Activated CD4-positive, alpha-beta T cell treated with anti-CD3 and anti-CD28 coated beads for 36 hours (primary cell): ENCODE measurements at regions not wholly inside any gene's neighbourhood (a gene's known extent, or its start where the extent isn't known, plus 50 kb on each side); places are given as distances from the start of the nearest gene placed in this dataset.
"Not testable (repeated sequence)": the region's sequence is repeated elsewhere in the genome, so short reads cannot be mapped to it uniquely, and the experiment has no call there.

ENCODE experiments used
- ATAC-seq: fragments of 200-7000 bp; cut with Tn5 transposase; one replicate; pipeline ENCODE4 v1.10.0; 2021; ENCODE audit warnings: mild to moderate bottlenecking, moderate library complexity
- CTCF ChIA-PET: fragments of 350-600 bp; sonication (Branson Sonifier 250); formaldehyde crosslinking; loops from one replicate; lab custom pipeline; 2021; ENCODE audit warnings: antibody characterized with exemption; lab: Charles Lee
- POLR2A ChIA-PET: fragments of 350-600 bp; sonication (Branson Sonifier 250); formaldehyde crosslinking; loops from one replicate; lab custom pipeline; 2021; ENCODE audit warnings: antibody characterized with exemption, inconsistent platforms; lab: Charles Lee
- DNase-seq: peaks from one replicate; pipeline ENCODE4 v3.0.0-alpha.2; 2020
- H3K27ac Mint-ChIP-seq: one replicate; pipeline ENCODE4 v1.8.0; 2021; ENCODE audit warnings: mixed read lengths
- H3K27me3 Mint-ChIP-seq: one replicate; pipeline ENCODE4 v1.8.0; 2021; ENCODE audit warnings: mixed read lengths
- H3K36me3 Mint-ChIP-seq: one replicate; pipeline ENCODE4 v1.8.0; 2021; ENCODE audit warnings: low read depth, mixed read lengths
- H3K4me1 Mint-ChIP-seq: one replicate; pipeline ENCODE4 v1.8.0; 2021; ENCODE audit warnings: mixed read lengths
- H3K4me3 Mint-ChIP-seq: one replicate; pipeline ENCODE4 v1.8.0; 2021; ENCODE audit warnings: mild to moderate bottlenecking, moderate library complexity, mixed read lengths
- H3K9me3 Mint-ChIP-seq: one replicate; pipeline ENCODE4 v1.8.0; 2021; ENCODE audit warnings: low read depth, mixed read lengths
- intact Hi-C, 2 experiments: fragments of 100-400 bp; cut with DNase I in 1 of 2; cut with micrococcal nuclease in 1 of 2; formaldehyde crosslinking; loops; one replicate each; pipeline versions ENCODE4 v1.14.2 to v1.15.1; 2022 to 2024; cut with DNase I, micrococcal nuclease

GRCh38 chr12:28750946-28751685 lies 398.0 kb upstream of the FAR2 start:
- Mint-ChIP-seq H3K4me3 (no peak overlapping the region), H3K27ac (no peak overlapping the region), H3K27me3 (no peaks in the 10 kb centered on the region), H3K9me3 (peaks cover 2% of the 10 kb centered on the region), H3K36me3 (no peaks in the 10 kb centered on the region), H3K4me1 (no peaks in the 10 kb centered on the region)
- ChIA-PET POLR2A (no interaction called here), CTCF (no interaction called here)
- no peak for ATAC-seq
- intact Hi-C loops = no loop called here
- no peak for DNase-seq

DNA sequence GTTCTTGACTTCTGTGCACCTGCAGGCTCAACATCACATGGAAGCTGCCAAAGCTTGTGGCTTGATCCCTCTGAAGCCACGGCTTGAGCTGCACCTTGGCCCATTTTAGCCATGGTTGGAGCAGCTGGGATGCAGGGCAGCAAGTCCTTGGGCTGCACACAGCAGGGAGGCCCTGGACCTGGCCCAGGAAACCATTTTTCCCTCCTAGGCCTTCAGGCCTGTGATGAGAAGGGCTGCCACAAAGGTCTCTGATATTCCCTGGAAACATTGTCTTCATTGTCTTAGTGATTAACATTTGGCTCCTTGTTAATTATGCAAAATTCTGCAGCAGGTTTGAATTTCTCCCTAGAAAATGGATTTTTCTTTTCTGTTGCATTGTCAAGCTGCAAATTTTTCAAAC lies 394.1 kb upstream of the FAR2 start:
- H3K36me3 Mint-ChIP-seq = no peaks in the 10 kb centered on the region
- POLR2A ChIA-PET = no interaction called here
- H3K27me3 Mint-ChIP-seq = no peaks in the 10 kb centered on the region
- intact Hi-C loops = no loop called here
- peaks cover 2% of the 10 kb centered on the region for H3K9me3 Mint-ChIP-seq
- CTCF ChIA-PET = no interaction called here
- H3K4me1 Mint-ChIP-seq = no peaks in the 10 kb centered on the region
- H3K27ac Mint-ChIP-seq = no peak overlapping the region
- no peak overlapping the region for H3K4me3 Mint-ChIP-seq
- no peak for DNase-seq
- ATAC-seq = no peak

GRCh38 chr12:28759333-28759732 lies 389.7 kb upstream of the FAR2 start:
- ChIA-PET CTCF (no interaction called here), POLR2A (no interaction called here)
- no peaks in the 10 kb centered on the region for H3K27me3 Mint-ChIP-seq
- intact Hi-C loops = no loop called here
- no peak overlapping the region for H3K4me3 Mint-ChIP-seq
- DNase-seq (peak; percentile 8), ATAC-seq (peak; percentile 44)
- H3K9me3 Mint-ChIP-seq = peaks cover 2% of the 10 kb centered on the region
- no peak overlapping the region for H3K27ac Mint-ChIP-seq
- H3K4me1 Mint-ChIP-seq = no peaks in the 10 kb centered on the region
- H3K36me3 Mint-ChIP-seq = no peaks in the 10 kb centered on the region

- intact Hi-C loops, H3K9me3 Mint-ChIP-seq, H3K36me3 Mint-ChIP-seq, ATAC-seq, H3K27me3 Mint-ChIP-seq, DNase-seq, H3K4me1 Mint-ChIP-seq, POLR2A ChIA-PET, H3K27ac Mint-ChIP-seq, CTCF ChIA-PET, H3K4me3 Mint-ChIP-seq: not testable (repeated sequence)
Observed at GRCh38 chr12:28760040-28760903, 388.8 kb upstream of the FAR2 start.

GRCh38 chr12:28761897-28762296 lies 387.2 kb upstream of the FAR2 start:
- H3K4me3 Mint-ChIP-seq, H3K36me3 Mint-ChIP-seq, intact Hi-C loops, POLR2A ChIA-PET, DNase-seq, H3K9me3 Mint-ChIP-seq, CTCF ChIA-PET, ATAC-seq, H3K4me1 Mint-ChIP-seq, H3K27me3 Mint-ChIP-seq, H3K27ac Mint-ChIP-seq: not testable (repeated sequence)

GRCh38 chr12:28766398-28766797 lies 382.7 kb upstream of the FAR2 start:
- no peaks in the 10 kb centered on the region for H3K27me3 Mint-ChIP-seq
- ChIA-PET POLR2A (no interaction called here), CTCF (interaction anchor here (0.6 kb wide), 1 partner anchor 8 kb away, joined by 3 read pairs; no protein-coding TSS in a partner anchor)
- DNase-seq = no peak
- no peaks in the 10 kb centered on the region for H3K4me1 Mint-ChIP-seq
- no peak overlapping the region for H3K4me3 Mint-ChIP-seq
- H3K9me3 Mint-ChIP-seq = no peaks in the 10 kb centered on the region
- no peak for ATAC-seq
- H3K27ac Mint-ChIP-seq = no peak overlapping the region
- intact Hi-C loops = no loop called here
- no peaks in the 10 kb centered on the region for H3K36me3 Mint-ChIP-seq

GRCh38 chr12:28767836-28768348 lies 381.2 kb upstream of the FAR2 start:
- no peaks in the 10 kb centered on the region for H3K36me3 Mint-ChIP-seq

DNA sequence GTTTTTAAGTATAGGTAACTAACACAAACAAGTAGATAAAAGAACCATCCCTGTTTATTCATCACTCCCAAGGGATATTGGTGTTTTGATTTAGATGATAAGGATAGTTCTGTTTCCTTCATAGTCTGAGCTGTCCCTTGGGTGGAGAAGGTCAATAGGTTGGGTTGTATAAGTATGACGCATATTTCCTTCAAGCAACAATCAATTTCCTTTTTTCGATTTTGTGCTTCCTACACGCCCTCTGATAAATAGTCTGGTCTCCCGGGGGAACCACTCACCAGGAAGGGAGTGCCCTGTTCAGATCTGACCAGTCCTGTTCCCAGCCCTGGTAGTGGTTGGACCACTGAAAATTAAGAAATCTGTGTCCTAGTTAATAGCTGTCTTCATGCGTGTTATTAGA lies 378.8 kb upstream of the FAR2 start:
- DNase-seq (no peak), ATAC-seq (no peak)
- H3K27me3 Mint-ChIP-seq = no peaks in the 10 kb centered on the region
- H3K4me1 Mint-ChIP-seq = no peaks in the 10 kb centered on the region
- POLR2A ChIA-PET = no interaction called here
- H3K4me3 Mint-ChIP-seq = no peak overlapping the region
- no peaks in the 10 kb centered on the region for H3K36me3 Mint-ChIP-seq
- intact Hi-C loops = no loop called here
- H3K27ac Mint-ChIP-seq = no peak overlapping the region
- CTCF ChIA-PET = no interaction called here
- no peaks in the 10 kb centered on the region for H3K9me3 Mint-ChIP-seq

More at GRCh38 chr12:28767836-28768348, 381.2 kb upstream of the FAR2 start:
- CTCF ChIA-PET = interaction anchor here (0.6 to 0.8 kb wide), 2 partner anchors 17 to 22 kb away, joined by 3 to 4 read pairs; no protein-coding TSS in a partner anchor
- Mint-ChIP-seq H3K27ac (no peak overlapping the region), H3K4me3 (no peak overlapping the region), H3K9me3 (no peaks in the 10 kb centered on the region), H3K4me1 (no peaks in the 10 kb centered on the region), H3K27me3 (no peaks in the 10 kb centered on the region)
- no peak for DNase-seq
- intact Hi-C loops = no loop called here
- no peak for ATAC-seq
- POLR2A ChIA-PET = no interaction called here

- POLR2A ChIA-PET = no interaction called here
- CTCF ChIA-PET = no interaction called here
- ATAC-seq = no peak
- no peak for DNase-seq
- no peak overlapping the region for H3K27ac Mint-ChIP-seq
- H3K9me3 Mint-ChIP-seq = no peaks in the 10 kb centered on the region
- no peaks in the 10 kb centered on the region for H3K36me3 Mint-ChIP-seq
- no peak overlapping the region for H3K4me3 Mint-ChIP-seq
- intact Hi-C loops = no loop called here
- H3K27me3 Mint-ChIP-seq = no peaks in the 10 kb centered on the region
- no peaks in the 10 kb centered on the region for H3K4me1 Mint-ChIP-seq
Observed at GRCh38 chr12:28771968-28772367, 377.1 kb upstream of the FAR2 start.

- ATAC-seq (no peak), DNase-seq (no peak)
- POLR2A ChIA-PET = no interaction called here
- Mint-ChIP-seq H3K27ac (no peak overlapping the region), H3K4me3 (no peak overlapping the region), H3K36me3 (no peaks in the 10 kb centered on the region), H3K9me3 (no peaks in the 10 kb centered on the region), H3K27me3 (no peaks in the 10 kb centered on the region), H3K4me1 (no peaks in the 10 kb centered on the region)
- intact Hi-C loops = no loop called here
- CTCF ChIA-PET = no interaction called here
Observed at GRCh38 chr12:28775556-28775955, 373.5 kb upstream of the FAR2 start.

- Mint-ChIP-seq H3K36me3 (no peaks in the 10 kb centered on the region), H3K27ac (no peak overlapping the region), H3K4me1 (no peaks in the 10 kb centered on the region), H3K9me3 (no peaks in the 10 kb centered on the region), H3K27me3 (peaks cover under 1% of the 10 kb centered on the region), H3K4me3 (no peak overlapping the region)
- POLR2A ChIA-PET = no interaction called here
- CTCF ChIA-PET = no interaction called here
- ATAC-seq (no peak), DNase-seq (no peak)
- intact Hi-C loops = no loop called here
Observed at GRCh38 chr12:28776220-28776619, 372.9 kb upstream of the FAR2 start.
